NB4 (cell line): ENCODE measurements at regions not wholly inside any gene's neighbourhood (a gene's known extent, or its start where the extent isn't known, plus 50 kb on each side); places are given as distances from the start of the nearest gene placed in this dataset.

Experiments used
- DNase-seq: peaks from one replicate; pipeline ENCODE4 v3.0.0; 2010; ENCODE audit warnings: low read depth
- H3K4me3 ChIP-seq: one replicate; pipeline ENCODE4 v1.5.1; 2011; ENCODE audit warnings: mild to moderate bottlenecking, low read depth, low read length, moderate library complexity
- CTCF ChIP-seq: IDR thresholded peaks from one replicate; pipeline ENCODE4 v1.5.1; 2012; ENCODE audit warnings: low read depth, low read length
- MAX ChIP-seq: IDR thresholded peaks from 2 replicates; pipeline ENCODE4 v1.6.1; 2011; ENCODE audit warnings: low read depth, low read length
- MYC ChIP-seq: IDR thresholded peaks from 2 replicates; pipeline ENCODE4 v1.6.1; 2011; ENCODE audit warnings: low read depth, low read length
- POLR2A ChIP-seq: IDR thresholded peaks from 2 replicates; pipeline ENCODE4 v1.6.1; 2011; ENCODE audit warnings: mild to moderate bottlenecking; ENCODE audit not compliant: insufficient read length; ENCODE audit errors: extremely low read depth

- TF ChIP-seq MAX, result no peak
- TF ChIP-seq MYC, result no peak
- TF ChIP-seq POLR2A, result no peak
- no peak for TF ChIP-seq CTCF
- H3K4me3 ChIP-seq, result no peak overlapping the region
- DNase-seq, result no peak
Measured at GRCh38 chr18:24935896-24936295, 416.1 kb downstream of the ZNF521 start.

DNA sequence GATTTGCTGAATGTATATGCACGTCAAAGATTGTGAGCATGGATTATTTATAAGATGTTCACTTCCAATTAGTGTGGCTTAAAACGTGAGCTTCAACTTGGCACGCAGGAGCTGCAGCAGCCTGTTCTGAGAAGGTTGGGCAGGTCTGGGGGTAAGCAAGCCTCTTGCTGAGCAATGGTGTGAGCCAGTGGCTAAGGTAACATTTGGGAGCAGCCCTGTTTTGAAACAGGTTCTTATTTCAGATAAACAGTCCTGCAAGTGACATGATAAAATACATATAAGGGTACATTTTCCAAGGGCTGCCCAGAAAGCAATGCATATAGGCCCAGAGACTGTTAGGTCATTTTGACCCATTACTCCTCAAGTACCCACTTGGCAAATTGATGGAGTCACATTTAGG is 415.3 kb downstream of the ZNF521 start:
- H3K4me3 ChIP-seq, result no peak overlapping the region
- no peak for DNase-seq
- TF ChIP-seq MYC (no peak), POLR2A (no peak), MAX (no peak)

GRCh38 chr18:24937639-24938275 is 414.2 kb downstream of the ZNF521 start:
- no peak overlapping the region for H3K4me3 ChIP-seq
- TF ChIP-seq MAX (no peak), MYC (no peak), POLR2A (no peak), CTCF (no peak)
- DNase-seq, result no peak

- H3K4me3 ChIP-seq, result no peak overlapping the region
- no peak for DNase-seq
- no peak for TF ChIP-seq CTCF
- TF ChIP-seq MYC, result no peak
- no peak for TF ChIP-seq MAX
- no peak for TF ChIP-seq POLR2A
Measured at GRCh38 chr18:24940416-24940815, 411.6 kb downstream of the ZNF521 start.

GRCh38 chr18:24941174-24941951 is 410.6 kb downstream of the ZNF521 start:
- DNase-seq, result no peak
- TF ChIP-seq POLR2A (no peak), CTCF (no peak), MYC (no peak), MAX (no peak)

GRCh38 chr18:24942144-24942543 is 409.8 kb downstream of the ZNF521 start:
- TF ChIP-seq CTCF (no peak), MAX (no peak), MYC (no peak), POLR2A (no peak)
- H3K4me3 ChIP-seq, result no peak overlapping the region
- no peak for DNase-seq

More at GRCh38 chr18:24941174-24941951, 410.6 kb downstream of the ZNF521 start:
- H3K4me3 ChIP-seq, result no peak overlapping the region
